ENCODE measurements at regions not wholly inside any gene's neighbourhood (a gene's known extent, or its start where the extent isn't known, plus 50 kb on each side); places are given as distances from the start of the nearest gene placed in this dataset.

DNA sequence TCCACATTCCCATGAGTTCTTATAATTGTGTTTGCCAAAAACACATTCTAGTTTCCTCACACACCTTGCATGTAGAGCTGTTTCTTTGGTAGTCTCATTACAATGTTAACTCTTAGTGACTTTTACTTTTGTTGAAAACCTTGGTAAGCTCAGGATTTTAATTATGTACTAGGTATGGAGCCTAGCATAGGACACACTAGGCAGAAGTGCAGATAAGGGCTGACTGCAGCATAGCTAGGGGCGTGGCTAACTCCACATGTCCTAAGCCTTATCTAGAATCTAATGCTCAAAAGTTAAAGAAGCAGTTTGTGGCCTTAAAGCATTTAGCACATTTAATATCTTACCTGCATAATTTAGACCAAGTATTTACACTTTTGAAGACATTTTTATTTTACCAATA, 153.7 kb upstream of the FBXO11 start (continued):
- TF ChIP-seq TEAD4 (IDR thresholded peaks at IDR 0.05; ENCODE audit: low read length): 0 out of 2 replicates have a peak, but pooled peaks have one; percentile 16
- no peak for TF ChIP-seq TEAD4 (CRISPR knock-in tag; IDR thresholded peaks at IDR 0.05; ENCODE audit: borderline replicate concordance)
- TF ChIP-seq TFAM (CRISPR knock-in tag; conservative IDR thresholded peaks at IDR 0.05): no peak
- no peak for TF ChIP-seq ZNF253 (CRISPR knock-in tag; conservative IDR thresholded peaks at IDR 0.05)
- no peak for TF ChIP-seq ETV6 (IDR thresholded peaks at IDR 0.05; ENCODE audit: borderline replicate concordance in 1 of 2, low read depth in 2 of 2, low read length in 1 of 2)
- TF ChIP-seq ETV6 (CRISPR knock-in tag; IDR thresholded peaks at IDR 0.05; ENCODE audit: borderline replicate concordance): no peak
- peak; percentile 46; the same call in 1 of the 2 replicates for TF ChIP-seq L3MBTL2 (IDR thresholded peaks at IDR 0.05)
- TF ChIP-seq, protein P1, sequence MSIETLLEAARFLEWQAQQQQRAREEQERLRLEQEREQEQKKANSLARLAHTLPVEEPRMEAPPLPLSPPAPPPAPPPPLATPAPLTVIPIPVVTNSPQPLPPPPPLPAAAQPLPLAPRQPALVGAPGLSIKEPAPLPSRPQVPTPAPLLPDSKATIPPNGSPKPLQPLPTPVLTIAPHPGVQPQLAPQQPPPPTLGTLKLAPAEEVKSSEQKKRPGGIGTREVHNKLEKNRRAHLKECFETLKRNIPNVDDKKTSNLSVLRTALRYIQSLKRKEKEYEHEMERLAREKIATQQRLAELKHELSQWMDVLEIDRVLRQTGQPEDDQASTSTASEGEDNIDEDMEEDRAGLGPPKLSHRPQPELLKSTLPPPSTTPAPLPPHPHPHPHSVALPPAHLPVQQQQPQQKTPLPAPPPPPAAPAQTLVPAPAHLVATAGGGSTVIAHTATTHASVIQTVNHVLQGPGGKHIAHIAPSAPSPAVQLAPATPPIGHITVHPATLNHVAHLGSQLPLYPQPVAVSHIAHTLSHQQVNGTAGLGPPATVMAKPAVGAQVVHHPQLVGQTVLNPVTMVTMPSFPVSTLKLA (conservative IDR thresholded peaks at IDR 0.05): 0 out of 4 replicates have a peak, but pooled peaks of 1 of the 2 experiments have one; percentile 27
- TF ChIP-seq ATF1 (CRISPR knock-in tag; IDR thresholded peaks at IDR 0.05): no peak
- peak; percentile 27; the same call in 1 of the 2 replicates for TF ChIP-seq ATF1 (tag; IDR thresholded peaks at IDR 0.05)
- TF ChIP-seq, protein P2, sequence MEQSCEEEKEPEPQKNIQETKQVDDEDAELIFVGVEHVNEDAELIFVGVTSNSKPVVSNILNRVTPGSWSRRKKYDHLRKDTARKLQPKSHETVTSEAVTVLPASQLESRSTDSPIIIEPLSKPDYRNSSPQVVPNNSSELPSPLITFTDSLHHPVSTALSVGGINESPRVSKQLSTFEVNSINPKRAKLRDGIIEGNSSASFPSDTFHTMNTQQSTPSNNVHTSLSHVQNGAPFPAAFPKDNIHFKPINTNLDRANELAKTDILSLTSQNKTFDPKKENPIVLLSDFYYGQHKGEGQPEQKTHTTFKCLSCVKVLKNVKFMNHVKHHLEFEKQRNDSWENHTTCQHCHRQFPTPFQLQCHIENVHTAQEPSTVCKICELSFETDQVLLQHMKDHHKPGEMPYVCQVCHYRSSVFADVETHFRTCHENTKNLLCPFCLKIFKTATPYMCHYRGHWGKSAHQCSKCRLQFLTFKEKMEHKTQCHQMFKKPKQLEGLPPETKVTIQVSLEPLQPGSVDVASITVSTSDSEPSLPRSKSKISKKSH (CRISPR knock-in tag; IDR thresholded peaks at IDR 0.05): no peak
- TF ChIP-seq, protein P3, sequence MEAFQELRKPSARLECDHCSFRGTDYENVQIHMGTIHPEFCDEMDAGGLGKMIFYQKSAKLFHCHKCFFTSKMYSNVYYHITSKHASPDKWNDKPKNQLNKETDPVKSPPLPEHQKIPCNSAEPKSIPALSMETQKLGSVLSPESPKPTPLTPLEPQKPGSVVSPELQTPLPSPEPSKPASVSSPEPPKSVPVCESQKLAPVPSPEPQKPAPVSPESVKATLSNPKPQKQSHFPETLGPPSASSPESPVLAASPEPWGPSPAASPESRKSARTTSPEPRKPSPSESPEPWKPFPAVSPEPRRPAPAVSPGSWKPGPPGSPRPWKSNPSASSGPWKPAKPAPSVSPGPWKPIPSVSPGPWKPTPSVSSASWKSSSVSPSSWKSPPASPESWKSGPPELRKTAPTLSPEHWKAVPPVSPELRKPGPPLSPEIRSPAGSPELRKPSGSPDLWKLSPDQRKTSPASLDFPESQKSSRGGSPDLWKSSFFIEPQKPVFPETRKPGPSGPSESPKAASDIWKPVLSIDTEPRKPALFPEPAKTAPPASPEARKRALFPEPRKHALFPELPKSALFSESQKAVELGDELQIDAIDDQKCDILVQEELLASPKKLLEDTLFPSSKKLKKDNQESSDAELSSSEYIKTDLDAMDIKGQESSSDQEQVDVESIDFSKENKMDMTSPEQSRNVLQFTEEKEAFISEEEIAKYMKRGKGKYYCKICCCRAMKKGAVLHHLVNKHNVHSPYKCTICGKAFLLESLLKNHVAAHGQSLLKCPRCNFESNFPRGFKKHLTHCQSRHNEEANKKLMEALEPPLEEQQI (IDR thresholded peaks at IDR 0.05): peak; percentile 42; the same call in 1 of the 2 replicates
- peak; percentile 76 for TF ChIP-seq ZNF316 (IDR thresholded peaks at IDR 0.05)
- TF ChIP-seq MTA2 (IDR thresholded peaks at IDR 0.05; ENCODE audit: low read depth): no peak
- TF ChIP-seq ZNF274 (IDR thresholded peaks at IDR 0.05; ENCODE audit: borderline replicate concordance, low read depth, low read length): no peak
- TF ChIP-seq GATA2 (CRISPR knock-in tag; IDR thresholded peaks at IDR 0.05): peak; percentile 23; the same call in 1 of the 2 replicates

Measured in K562 (cell line).